ENCODE measurements at regions not wholly inside any gene's neighbourhood (a gene's known extent, or its start where the extent isn't known, plus 50 kb on each side); places are given as distances from the start of the nearest gene placed in this dataset.

DNA sequence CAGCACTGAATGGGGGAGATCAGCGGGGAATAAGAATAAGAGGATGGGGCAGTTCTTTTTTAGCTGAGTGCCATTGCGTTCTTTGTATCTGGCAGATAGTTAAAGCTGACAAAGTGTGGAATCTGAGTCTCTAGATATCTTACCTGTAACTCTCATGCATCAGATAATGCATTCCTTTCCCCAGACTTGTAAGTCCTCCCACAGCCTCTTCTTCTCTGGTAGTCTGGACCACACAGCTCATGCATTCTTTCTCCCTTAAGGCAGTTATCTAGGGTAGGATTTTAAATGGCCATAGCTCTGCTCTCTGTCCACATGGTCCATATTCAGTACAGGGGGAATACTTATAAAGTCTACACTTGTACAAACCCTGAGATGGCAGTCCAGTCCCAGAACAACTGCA lies 54.0 kb upstream of the FGF10 start (continued):
- TF ChIP-seq, protein P1, sequence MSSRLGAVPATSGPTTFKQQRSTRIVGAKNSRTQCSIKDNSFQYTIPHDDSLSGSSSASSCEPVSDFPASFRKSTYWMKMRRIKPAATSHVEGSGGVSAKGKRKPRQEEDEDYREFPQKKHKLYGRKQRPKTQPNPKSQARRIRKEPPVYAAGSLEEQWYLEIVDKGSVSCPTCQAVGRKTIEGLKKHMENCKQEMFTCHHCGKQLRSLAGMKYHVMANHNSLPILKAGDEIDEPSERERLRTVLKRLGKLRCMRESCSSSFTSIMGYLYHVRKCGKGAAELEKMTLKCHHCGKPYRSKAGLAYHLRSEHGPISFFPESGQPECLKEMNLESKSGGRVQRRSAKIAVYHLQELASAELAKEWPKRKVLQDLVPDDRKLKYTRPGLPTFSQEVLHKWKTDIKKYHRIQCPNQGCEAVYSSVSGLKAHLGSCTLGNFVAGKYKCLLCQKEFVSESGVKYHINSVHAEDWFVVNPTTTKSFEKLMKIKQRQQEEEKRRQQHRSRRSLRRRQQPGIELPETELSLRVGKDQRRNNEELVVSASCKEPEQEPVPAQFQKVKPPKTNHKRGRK (CRISPR knock-in tag; IDR thresholded peaks at IDR 0.05; ENCODE audit: borderline replicate concordance), result no peak
- TF ChIP-seq, protein P2, sequence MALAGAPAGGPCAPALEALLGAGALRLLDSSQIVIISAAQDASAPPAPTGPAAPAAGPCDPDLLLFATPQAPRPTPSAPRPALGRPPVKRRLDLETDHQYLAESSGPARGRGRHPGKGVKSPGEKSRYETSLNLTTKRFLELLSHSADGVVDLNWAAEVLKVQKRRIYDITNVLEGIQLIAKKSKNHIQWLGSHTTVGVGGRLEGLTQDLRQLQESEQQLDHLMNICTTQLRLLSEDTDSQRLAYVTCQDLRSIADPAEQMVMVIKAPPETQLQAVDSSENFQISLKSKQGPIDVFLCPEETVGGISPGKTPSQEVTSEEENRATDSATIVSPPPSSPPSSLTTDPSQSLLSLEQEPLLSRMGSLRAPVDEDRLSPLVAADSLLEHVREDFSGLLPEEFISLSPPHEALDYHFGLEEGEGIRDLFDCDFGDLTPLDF (CRISPR knock-in tag; IDR thresholded peaks at IDR 0.05), result no peak
- TF ChIP-seq, protein P3, sequence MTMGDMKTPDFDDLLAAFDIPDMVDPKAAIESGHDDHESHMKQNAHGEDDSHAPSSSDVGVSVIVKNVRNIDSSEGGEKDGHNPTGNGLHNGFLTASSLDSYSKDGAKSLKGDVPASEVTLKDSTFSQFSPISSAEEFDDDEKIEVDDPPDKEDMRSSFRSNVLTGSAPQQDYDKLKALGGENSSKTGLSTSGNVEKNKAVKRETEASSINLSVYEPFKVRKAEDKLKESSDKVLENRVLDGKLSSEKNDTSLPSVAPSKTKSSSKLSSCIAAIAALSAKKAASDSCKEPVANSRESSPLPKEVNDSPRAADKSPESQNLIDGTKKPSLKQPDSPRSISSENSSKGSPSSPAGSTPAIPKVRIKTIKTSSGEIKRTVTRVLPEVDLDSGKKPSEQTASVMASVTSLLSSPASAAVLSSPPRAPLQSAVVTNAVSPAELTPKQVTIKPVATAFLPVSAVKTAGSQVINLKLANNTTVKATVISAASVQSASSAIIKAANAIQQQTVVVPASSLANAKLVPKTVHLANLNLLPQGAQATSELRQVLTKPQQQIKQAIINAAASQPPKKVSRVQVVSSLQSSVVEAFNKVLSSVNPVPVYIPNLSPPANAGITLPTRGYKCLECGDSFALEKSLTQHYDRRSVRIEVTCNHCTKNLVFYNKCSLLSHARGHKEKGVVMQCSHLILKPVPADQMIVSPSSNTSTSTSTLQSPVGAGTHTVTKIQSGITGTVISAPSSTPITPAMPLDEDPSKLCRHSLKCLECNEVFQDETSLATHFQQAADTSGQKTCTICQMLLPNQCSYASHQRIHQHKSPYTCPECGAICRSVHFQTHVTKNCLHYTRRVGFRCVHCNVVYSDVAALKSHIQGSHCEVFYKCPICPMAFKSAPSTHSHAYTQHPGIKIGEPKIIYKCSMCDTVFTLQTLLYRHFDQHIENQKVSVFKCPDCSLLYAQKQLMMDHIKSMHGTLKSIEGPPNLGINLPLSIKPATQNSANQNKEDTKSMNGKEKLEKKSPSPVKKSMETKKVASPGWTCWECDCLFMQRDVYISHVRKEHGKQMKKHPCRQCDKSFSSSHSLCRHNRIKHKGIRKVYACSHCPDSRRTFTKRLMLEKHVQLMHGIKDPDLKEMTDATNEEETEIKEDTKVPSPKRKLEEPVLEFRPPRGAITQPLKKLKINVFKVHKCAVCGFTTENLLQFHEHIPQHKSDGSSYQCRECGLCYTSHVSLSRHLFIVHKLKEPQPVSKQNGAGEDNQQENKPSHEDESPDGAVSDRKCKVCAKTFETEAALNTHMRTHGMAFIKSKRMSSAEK (CRISPR knock-in tag; IDR thresholded peaks at IDR 0.05; ENCODE audit: borderline replicate concordance), result no peak
- TF ChIP-seq, protein P4, sequence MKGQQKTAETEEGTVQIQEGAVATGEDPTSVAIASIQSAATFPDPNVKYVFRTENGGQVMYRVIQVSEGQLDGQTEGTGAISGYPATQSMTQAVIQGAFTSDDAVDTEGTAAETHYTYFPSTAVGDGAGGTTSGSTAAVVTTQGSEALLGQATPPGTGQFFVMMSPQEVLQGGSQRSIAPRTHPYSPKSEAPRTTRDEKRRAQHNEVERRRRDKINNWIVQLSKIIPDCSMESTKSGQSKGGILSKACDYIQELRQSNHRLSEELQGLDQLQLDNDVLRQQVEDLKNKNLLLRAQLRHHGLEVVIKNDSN (CRISPR knock-in tag; IDR thresholded peaks at IDR 0.05), result no peak
- TF ChIP-seq, protein P5, sequence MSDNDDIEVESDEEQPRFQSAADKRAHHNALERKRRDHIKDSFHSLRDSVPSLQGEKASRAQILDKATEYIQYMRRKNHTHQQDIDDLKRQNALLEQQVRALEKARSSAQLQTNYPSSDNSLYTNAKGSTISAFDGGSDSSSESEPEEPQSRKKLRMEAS (CRISPR knock-in tag; IDR thresholded peaks at IDR 0.05), result no peak

DNA sequence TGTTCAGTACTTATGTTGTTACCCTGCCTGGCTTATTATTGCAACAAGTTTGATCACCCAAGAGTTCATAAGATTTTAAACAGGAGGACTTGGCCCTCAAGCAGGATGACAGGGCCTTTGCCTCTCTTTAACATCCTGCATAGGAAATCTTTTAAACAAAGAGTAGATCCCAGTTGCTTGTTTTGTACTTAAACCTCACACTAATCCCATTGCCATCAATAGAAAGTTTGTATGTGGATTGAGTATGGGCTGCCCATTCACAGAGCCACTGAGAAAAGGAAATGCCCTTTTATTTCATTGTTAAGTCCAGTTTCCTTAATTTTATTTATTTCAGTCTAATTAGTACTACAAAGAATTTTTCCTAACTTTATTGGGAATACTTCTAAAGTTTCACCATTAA lies 52.2 kb upstream of the FGF10 start:
- Mint-ChIP-seq H3K4me1 (peaks cover 28% of the 10 kb centered on the region), H3K4me3 (no peak overlapping the region), H3K36me3 (no peaks in the 10 kb centered on the region), H3K27me3 (ENCODE audit: low read depth) (no peaks in the 10 kb centered on the region), H3K27ac (no peak overlapping the region), H3K9me3 (no peaks in the 10 kb centered on the region)
- POLR2A ChIA-PET, result no interaction called here
- CTCF ChIA-PET, result no interaction called here
- DNase-seq (ENCODE audit: low spot score) (no peak), ATAC-seq (peak; percentile 80)
- TF ChIP-seq, protein P6, sequence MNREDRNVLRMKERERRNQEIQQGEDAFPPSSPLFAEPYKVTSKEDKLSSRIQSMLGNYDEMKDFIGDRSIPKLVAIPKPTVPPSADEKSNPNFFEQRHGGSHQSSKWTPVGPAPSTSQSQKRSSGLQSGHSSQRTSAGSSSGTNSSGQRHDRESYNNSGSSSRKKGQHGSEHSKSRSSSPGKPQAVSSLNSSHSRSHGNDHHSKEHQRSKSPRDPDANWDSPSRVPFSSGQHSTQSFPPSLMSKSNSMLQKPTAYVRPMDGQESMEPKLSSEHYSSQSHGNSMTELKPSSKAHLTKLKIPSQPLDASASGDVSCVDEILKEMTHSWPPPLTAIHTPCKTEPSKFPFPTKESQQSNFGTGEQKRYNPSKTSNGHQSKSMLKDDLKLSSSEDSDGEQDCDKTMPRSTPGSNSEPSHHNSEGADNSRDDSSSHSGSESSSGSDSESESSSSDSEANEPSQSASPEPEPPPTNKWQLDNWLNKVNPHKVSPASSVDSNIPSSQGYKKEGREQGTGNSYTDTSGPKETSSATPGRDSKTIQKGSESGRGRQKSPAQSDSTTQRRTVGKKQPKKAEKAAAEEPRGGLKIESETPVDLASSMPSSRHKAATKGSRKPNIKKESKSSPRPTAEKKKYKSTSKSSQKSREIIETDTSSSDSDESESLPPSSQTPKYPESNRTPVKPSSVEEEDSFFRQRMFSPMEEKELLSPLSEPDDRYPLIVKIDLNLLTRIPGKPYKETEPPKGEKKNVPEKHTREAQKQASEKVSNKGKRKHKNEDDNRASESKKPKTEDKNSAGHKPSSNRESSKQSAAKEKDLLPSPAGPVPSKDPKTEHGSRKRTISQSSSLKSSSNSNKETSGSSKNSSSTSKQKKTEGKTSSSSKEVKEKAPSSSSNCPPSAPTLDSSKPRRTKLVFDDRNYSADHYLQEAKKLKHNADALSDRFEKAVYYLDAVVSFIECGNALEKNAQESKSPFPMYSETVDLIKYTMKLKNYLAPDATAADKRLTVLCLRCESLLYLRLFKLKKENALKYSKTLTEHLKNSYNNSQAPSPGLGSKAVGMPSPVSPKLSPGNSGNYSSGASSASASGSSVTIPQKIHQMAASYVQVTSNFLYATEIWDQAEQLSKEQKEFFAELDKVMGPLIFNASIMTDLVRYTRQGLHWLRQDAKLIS (CRISPR knock-in tag; IDR thresholded peaks at IDR 0.05; ENCODE audit: borderline replicate concordance), result no peak
- TF ChIP-seq CREB1 (CRISPR knock-in tag; IDR thresholded peaks at IDR 0.05) (no peak), ZNF121 (CRISPR knock-in tag; IDR thresholded peaks at IDR 0.05) (no peak), ZNF671 (CRISPR knock-in tag; IDR thresholded peaks at IDR 0.05) (no peak), HMGA2 (CRISPR knock-in tag; IDR thresholded peaks at IDR 0.05) (no peak), TCF7 (CRISPR knock-in tag; IDR thresholded peaks at IDR 0.05; ENCODE audit: low read depth) (no peak), TEAD1 (CRISPR knock-in tag; IDR thresholded peaks at IDR 0.05) (no peak), RORB (CRISPR knock-in tag; IDR thresholded peaks at IDR 0.05) (no peak), ZNF263 (CRISPR knock-in tag; IDR thresholded peaks at IDR 0.05; ENCODE audit: low read depth) (no peak)
- TF ChIP-seq, protein P7, sequence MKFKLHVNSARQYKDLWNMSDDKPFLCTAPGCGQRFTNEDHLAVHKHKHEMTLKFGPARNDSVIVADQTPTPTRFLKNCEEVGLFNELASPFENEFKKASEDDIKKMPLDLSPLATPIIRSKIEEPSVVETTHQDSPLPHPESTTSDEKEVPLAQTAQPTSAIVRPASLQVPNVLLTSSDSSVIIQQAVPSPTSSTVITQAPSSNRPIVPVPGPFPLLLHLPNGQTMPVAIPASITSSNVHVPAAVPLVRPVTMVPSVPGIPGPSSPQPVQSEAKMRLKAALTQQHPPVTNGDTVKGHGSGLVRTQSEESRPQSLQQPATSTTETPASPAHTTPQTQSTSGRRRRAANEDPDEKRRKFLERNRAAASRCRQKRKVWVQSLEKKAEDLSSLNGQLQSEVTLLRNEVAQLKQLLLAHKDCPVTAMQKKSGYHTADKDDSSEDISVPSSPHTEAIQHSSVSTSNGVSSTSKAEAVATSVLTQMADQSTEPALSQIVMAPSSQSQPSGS (CRISPR knock-in tag; IDR thresholded peaks at IDR 0.05; ENCODE audit: borderline replicate concordance, low read depth), result no peak
- TF ChIP-seq, protein P8, sequence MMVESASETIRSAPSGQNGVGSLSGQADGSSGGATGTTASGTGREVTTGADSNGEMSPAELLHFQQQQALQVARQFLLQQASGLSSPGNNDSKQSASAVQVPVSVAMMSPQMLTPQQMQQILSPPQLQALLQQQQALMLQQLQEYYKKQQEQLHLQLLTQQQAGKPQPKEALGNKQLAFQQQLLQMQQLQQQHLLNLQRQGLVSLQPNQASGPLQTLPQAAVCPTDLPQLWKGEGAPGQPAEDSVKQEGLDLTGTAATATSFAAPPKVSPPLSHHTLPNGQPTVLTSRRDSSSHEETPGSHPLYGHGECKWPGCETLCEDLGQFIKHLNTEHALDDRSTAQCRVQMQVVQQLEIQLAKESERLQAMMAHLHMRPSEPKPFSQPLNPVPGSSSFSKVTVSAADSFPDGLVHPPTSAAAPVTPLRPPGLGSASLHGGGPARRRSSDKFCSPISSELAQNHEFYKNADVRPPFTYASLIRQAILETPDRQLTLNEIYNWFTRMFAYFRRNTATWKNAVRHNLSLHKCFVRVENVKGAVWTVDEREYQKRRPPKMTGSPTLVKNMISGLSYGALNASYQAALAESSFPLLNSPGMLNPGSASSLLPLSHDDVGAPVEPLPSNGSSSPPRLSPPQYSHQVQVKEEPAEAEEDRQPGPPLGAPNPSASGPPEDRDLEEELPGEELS (CRISPR knock-in tag; IDR thresholded peaks at IDR 0.05), result no peak
- TF ChIP-seq, protein P9, sequence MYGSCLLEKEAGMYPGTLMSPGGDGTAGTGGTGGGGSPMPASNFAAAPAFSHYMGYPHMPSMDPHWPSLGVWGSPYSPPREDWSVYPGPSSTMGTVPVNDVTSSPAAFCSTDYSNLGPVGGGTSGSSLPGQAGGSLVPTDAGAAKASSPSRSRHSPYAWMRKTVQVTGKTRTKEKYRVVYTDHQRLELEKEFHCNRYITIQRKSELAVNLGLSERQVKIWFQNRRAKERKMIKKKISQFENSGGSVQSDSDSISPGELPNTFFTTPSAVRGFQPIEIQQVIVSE (CRISPR knock-in tag; IDR thresholded peaks at IDR 0.05; ENCODE audit: borderline replicate concordance), result no peak
- TF ChIP-seq, protein P10, sequence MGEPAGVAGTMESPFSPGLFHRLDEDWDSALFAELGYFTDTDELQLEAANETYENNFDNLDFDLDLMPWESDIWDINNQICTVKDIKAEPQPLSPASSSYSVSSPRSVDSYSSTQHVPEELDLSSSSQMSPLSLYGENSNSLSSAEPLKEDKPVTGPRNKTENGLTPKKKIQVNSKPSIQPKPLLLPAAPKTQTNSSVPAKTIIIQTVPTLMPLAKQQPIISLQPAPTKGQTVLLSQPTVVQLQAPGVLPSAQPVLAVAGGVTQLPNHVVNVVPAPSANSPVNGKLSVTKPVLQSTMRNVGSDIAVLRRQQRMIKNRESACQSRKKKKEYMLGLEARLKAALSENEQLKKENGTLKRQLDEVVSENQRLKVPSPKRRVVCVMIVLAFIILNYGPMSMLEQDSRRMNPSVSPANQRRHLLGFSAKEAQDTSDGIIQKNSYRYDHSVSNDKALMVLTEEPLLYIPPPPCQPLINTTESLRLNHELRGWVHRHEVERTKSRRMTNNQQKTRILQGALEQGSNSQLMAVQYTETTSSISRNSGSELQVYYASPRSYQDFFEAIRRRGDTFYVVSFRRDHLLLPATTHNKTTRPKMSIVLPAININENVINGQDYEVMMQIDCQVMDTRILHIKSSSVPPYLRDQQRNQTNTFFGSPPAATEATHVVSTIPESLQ (CRISPR knock-in tag; IDR thresholded peaks at IDR 0.05), result no peak
